ENCODE measurements at regions not wholly inside any gene's neighbourhood (a gene's known extent, or its start where the extent isn't known, plus 50 kb on each side); places are given as distances from the start of the nearest gene placed in this dataset.

DNA sequence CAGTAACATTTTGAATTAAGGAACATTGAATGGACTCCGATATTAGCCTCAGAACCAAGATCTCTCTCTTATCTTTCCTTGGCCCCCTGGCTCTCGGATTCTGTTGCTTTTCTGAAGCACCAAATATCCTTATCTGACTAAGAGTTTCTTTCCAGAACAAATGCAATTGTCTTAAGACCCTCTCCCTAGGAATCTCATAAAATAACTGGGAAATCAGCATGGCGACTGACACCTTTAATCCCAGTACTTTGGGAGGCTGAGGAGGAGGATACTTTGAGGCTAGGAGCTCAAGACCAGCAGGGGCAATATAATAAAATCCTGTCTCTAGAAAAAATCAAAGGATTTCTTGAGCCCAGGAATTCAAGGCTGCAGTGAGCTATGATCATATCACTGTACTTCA lies 984.5 kb downstream of the HACE1 start:
- TF ChIP-seq, protein P1, sequence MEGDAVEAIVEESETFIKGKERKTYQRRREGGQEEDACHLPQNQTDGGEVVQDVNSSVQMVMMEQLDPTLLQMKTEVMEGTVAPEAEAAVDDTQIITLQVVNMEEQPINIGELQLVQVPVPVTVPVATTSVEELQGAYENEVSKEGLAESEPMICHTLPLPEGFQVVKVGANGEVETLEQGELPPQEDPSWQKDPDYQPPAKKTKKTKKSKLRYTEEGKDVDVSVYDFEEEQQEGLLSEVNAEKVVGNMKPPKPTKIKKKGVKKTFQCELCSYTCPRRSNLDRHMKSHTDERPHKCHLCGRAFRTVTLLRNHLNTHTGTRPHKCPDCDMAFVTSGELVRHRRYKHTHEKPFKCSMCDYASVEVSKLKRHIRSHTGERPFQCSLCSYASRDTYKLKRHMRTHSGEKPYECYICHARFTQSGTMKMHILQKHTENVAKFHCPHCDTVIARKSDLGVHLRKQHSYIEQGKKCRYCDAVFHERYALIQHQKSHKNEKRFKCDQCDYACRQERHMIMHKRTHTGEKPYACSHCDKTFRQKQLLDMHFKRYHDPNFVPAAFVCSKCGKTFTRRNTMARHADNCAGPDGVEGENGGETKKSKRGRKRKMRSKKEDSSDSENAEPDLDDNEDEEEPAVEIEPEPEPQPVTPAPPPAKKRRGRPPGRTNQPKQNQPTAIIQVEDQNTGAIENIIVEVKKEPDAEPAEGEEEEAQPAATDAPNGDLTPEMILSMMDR (IDR thresholded peaks at IDR 0.05) = no peak
- no peak for TF ChIP-seq SIN3A (IDR thresholded peaks at IDR 0.05; ENCODE audit: borderline replicate concordance, insufficient read depth, low read depth, low read length)
- TF ChIP-seq POLR2AphosphoS5 (IDR thresholded peaks at IDR 0.05; ENCODE audit: low read depth, low read length) = no peak

Data from Panc1 (cell line).